IMR-90 (cell line): ENCODE measurements at regions not wholly inside any gene's neighbourhood (a gene's known extent, or its start where the extent isn't known, plus 50 kb on each side); places are given as distances from the start of the nearest gene placed in this dataset.

Source experiments
- ATAC-seq: fragments of 200-7000 bp; cut with Tn5 transposase; 2 replicates; pipeline ENCODE4 v1.9.1; 2020; ENCODE audit warnings: low read depth, mild to moderate bottlenecking, moderate library complexity
- BruUV-seq: library from RNA; stranded (reverse); fragments of 400-500 nt; replicated peaks from 2 replicates; lab custom pipeline; 2021; lab: Mats Ljungman, UMichigan
- CTCF ChIA-PET: fragments of 300-600 bp; formaldehyde crosslinking; extraction: SDS; loops from one replicate; lab custom pipeline; 2021; ENCODE audit warnings: antibody characterized with exemption; lab: Yijun Ruan, JAX
- POLR2A ChIA-PET: fragments of 300-600 bp; sonication (Branson Sonifier 250); formaldehyde crosslinking; loops from one replicate; lab custom pipeline; 2022; ENCODE audit warnings: antibody characterized with exemption; ENCODE audit not compliant: unreplicated experiment; lab: Charles Lee
- DNase-seq: peaks from one replicate; pipeline ENCODE4 v3.0.0; 2013
- H2AFZ ChIP-seq: replicated peaks from 2 replicates; pipeline ENCODE3; 2013; ENCODE audit warnings: low read length, mild to moderate bottlenecking; ENCODE audit not compliant: poor library complexity
- H2AK5ac ChIP-seq: 2 replicates; pipeline ENCODE4 v1.6.1; 2013; ENCODE audit warnings: low read depth, low read length, inconsistent platforms
- H2AK9ac ChIP-seq: replicated peaks from 2 replicates; pipeline ENCODE3; 2013; ENCODE audit warnings: mild to moderate bottlenecking, low read depth, low read length, moderate library complexity; ENCODE audit not compliant: poor library complexity
- H2BK120ac ChIP-seq: 2 replicates; pipeline ENCODE4 v1.6.1; 2013; ENCODE audit warnings: low read depth, low read length, inconsistent platforms
- H2BK15ac ChIP-seq: 3 replicates; pipeline ENCODE4 v1.6.1; 2013; ENCODE audit warnings: low read depth, low read length, inconsistent platforms
- H2BK20ac ChIP-seq: 2 replicates; pipeline ENCODE4 v1.6.1; 2013; ENCODE audit warnings: low read depth, mild to moderate bottlenecking, inconsistent platforms, low read length, moderate library complexity
- H2BK5ac ChIP-seq: 2 replicates; pipeline ENCODE4 v1.6.1; 2013; ENCODE audit warnings: mild to moderate bottlenecking, low read depth, low read length, inconsistent platforms; ENCODE audit not compliant: poor library complexity, severe bottlenecking
- H3K14ac ChIP-seq: replicated peaks from 2 replicates; pipeline ENCODE4 v1.6.1; 2013; ENCODE audit warnings: low read depth, low read length, inconsistent platforms
- H3K18ac ChIP-seq: 2 replicates; pipeline ENCODE4 v1.6.1; 2013; ENCODE audit warnings: low read depth, low read length, control low read depth
- H3K23ac ChIP-seq: 2 replicates; pipeline ENCODE4 v1.6.1; 2013; ENCODE audit warnings: low read depth, low read length, inconsistent platforms
- H3K27ac ChIP-seq: 2 replicates; pipeline ENCODE4 v1.5.1; 2013; ENCODE audit warnings: mild to moderate bottlenecking, control low read depth, low read length; ENCODE audit not compliant: insufficient read depth
- H3K27me3 ChIP-seq: 2 replicates; pipeline ENCODE4 v1.6.1; 2013; ENCODE audit warnings: low read length; ENCODE audit not compliant: control insufficient read depth, insufficient read depth
- H3K36me3 ChIP-seq: 2 replicates; pipeline ENCODE4 v1.6.1; 2013; ENCODE audit warnings: low read length, mixed read lengths; ENCODE audit not compliant: control insufficient read depth, insufficient read depth
- H3K4ac ChIP-seq: 2 replicates; pipeline ENCODE4 v1.6.1; 2013; ENCODE audit warnings: low read depth, low read length, inconsistent platforms
- H3K4me1 ChIP-seq: 2 replicates; pipeline ENCODE4 v1.6.1; 2013; ENCODE audit warnings: low read length, mixed read lengths; ENCODE audit not compliant: control insufficient read depth, insufficient read depth
- H3K4me2 ChIP-seq: 2 replicates; pipeline ENCODE4 v1.6.1; 2013; ENCODE audit warnings: low read depth, mild to moderate bottlenecking, control low read depth, low read length, moderate library complexity
- H3K4me3 ChIP-seq: 2 replicates; pipeline ENCODE4 v1.5.1; 2013; ENCODE audit warnings: low read depth, mild to moderate bottlenecking, control low read depth, low read length, moderate library complexity; ENCODE audit not compliant: insufficient read depth
- H3K56ac ChIP-seq: 2 replicates; pipeline ENCODE4 v1.6.1; 2013; ENCODE audit warnings: low read length, inconsistent platforms; ENCODE audit not compliant: insufficient read depth; ENCODE audit errors: extremely low read depth
- H3K79me1 ChIP-seq, 2 experiments: 2 replicates each; pipeline ENCODE4 v1.6.1; 2013; ENCODE audit warnings: low read length in 2 of 2, inconsistent platforms in 1 of 2, low read depth in 1 of 2
- H3K9ac ChIP-seq: 2 replicates; pipeline ENCODE4 v1.6.1; 2013; ENCODE audit warnings: low read depth, low read length, control low read depth
- H3K9me1 ChIP-seq: 2 replicates; pipeline ENCODE4 v1.6.1; 2013; ENCODE audit warnings: low read length, inconsistent platforms; ENCODE audit not compliant: insufficient read depth
- H3K9me3 ChIP-seq: 2 replicates; pipeline ENCODE4 v1.6.1; 2013; ENCODE audit warnings: low read length; ENCODE audit not compliant: control insufficient read depth, insufficient read depth
- H4K20me1 ChIP-seq: 2 replicates; pipeline ENCODE4 v1.6.1; 2013; ENCODE audit warnings: low read length, inconsistent platforms; ENCODE audit not compliant: insufficient read depth
- H4K5ac ChIP-seq: 2 replicates; pipeline ENCODE4 v1.6.1; 2013; ENCODE audit warnings: mild to moderate bottlenecking, low read depth, low read length, control low read depth
- H4K8ac ChIP-seq, 2 experiments: 2 replicates each; pipeline ENCODE4 v1.6.1; 2013; ENCODE audit warnings: low read depth in 2 of 2, low read length in 2 of 2, control low read depth in 1 of 2, inconsistent platforms in 1 of 2
- H4K91ac ChIP-seq: 2 replicates; pipeline ENCODE4 v1.6.1; 2013; ENCODE audit warnings: low read depth, low read length, inconsistent platforms; ENCODE audit not compliant: insufficient read depth
- CEBPB ChIP-seq: IDR thresholded peaks from 2 replicates; pipeline ENCODE4 v1.6.1; 2012; ENCODE audit warnings: low read depth, low read length, improper control_type of control experiment
- CHD1 ChIP-seq: IDR thresholded peaks from 2 replicates; pipeline ENCODE4 v1.6.1; 2012; ENCODE audit warnings: low read depth, low read length, improper control_type of control experiment
- MAFK ChIP-seq: IDR thresholded peaks from 2 replicates; pipeline ENCODE4 v1.6.1; 2012; ENCODE audit warnings: low read depth, low read length, improper control_type of control experiment
- MXI1 ChIP-seq: IDR thresholded peaks from 2 replicates; pipeline ENCODE4 v1.6.1; 2012; ENCODE audit warnings: low read depth, mild to moderate bottlenecking, low read length, moderate library complexity, borderline replicate concordance
- NFE2L2 ChIP-seq: fragments of 150-350 bp; IDR thresholded peaks from 2 replicates; pipeline ENCODE4 v1.6.1; 2016; ENCODE audit warnings: low read depth, mild to moderate bottlenecking, low read length
- RAD21 ChIP-seq: IDR thresholded peaks from 2 replicates; pipeline ENCODE4 v1.6.1; 2012; ENCODE audit warnings: low read length, improper control_type of control experiment
- RCOR1 ChIP-seq: IDR thresholded peaks from 2 replicates; pipeline ENCODE4 v1.6.1; 2012; ENCODE audit warnings: mild to moderate bottlenecking, low read length, improper control_type of control experiment; ENCODE audit not compliant: insufficient replicate concordance
- SMC3 ChIP-seq: fragments of 150-350 bp; IDR thresholded peaks from 2 replicates; pipeline ENCODE4 v1.6.1; 2016; ENCODE audit warnings: low read depth, mild to moderate bottlenecking, antibody characterized with exemption, low read length, moderate library complexity
- WGBS, 2 experiments: methylation state at CpG; one replicate each; pipeline versions ENCODE4 v1.1.5 to v1.1.7; 2013; ENCODE audit warnings: missing lambda C conversion rate in 2 of 2; ENCODE audit not compliant: insufficient read length in 1 of 2; ENCODE audit errors: extremely low coverage in 2 of 2; 5-methylcytosine and 5-hydroxymethylcytosine counted together
- dilution Hi-C: fragments of 300-500 bp; cut with HindIII; formaldehyde crosslinking; loops from one replicate; pipeline ENCODE4 v1.14.3; 2018; ENCODE audit warnings: low sequenced_read_pairs; ENCODE audit not compliant: unreplicated experiment
- in situ Hi-C: fragments of 300-500 bp; cut with MboI; formaldehyde crosslinking; loops from 3 replicates; pipeline ENCODE4 v1.14.3; 2019; ENCODE audit warnings: low sequenced_read_pairs, inconsistent platforms, mixed read lengths
- intact Hi-C: fragments of 100-400 bp; cut with micrococcal nuclease; formaldehyde crosslinking; loops from 2 replicates; pipeline ENCODE4 v1.10.0; 2022
- TF ChIP-seq, protein P1 (sequence below): conservative IDR thresholded peaks from 2 replicates; pipeline ENCODE4 v1.5.1; 2012; ENCODE audit warnings: mild to moderate bottlenecking, low read depth, low read length, improper control_type of control experiment
- TF ChIP-seq, protein P2 (sequence below): fragments of 150-350 bp; IDR thresholded peaks from 2 replicates; pipeline ENCODE4 v1.6.1; 2016; ENCODE audit warnings: low read depth, mild to moderate bottlenecking, low read length, moderate library complexity, borderline replicate concordance

DNA sequence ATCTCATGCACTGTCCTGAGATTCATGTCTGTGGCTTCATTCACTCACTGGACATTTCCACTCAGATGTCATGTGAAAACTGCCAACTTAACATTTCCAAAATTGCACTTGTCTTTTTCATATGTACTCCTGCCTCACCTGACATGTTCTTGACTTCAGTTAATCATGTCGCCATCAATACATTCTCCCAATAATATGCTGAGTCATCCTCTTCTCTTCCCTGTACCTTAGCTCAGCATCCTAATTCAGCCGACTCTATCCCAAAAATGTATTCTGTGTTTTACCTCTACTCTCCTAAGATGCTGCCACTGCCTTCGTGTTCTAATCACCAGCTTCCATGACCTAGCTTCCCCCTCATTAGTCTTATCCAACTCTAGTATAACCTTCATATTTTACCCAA is 93.9 kb upstream of the GNAI1 start:
- TF ChIP-seq MXI1 (no peak), CEBPB (no peak), NFE2L2 (peak; percentile 98), SMC3 (no peak), MAFK (peak; percentile 91), RCOR1 (no peak), CHD1 (no peak), RAD21 (no peak)
- TF ChIP-seq, protein P1, sequence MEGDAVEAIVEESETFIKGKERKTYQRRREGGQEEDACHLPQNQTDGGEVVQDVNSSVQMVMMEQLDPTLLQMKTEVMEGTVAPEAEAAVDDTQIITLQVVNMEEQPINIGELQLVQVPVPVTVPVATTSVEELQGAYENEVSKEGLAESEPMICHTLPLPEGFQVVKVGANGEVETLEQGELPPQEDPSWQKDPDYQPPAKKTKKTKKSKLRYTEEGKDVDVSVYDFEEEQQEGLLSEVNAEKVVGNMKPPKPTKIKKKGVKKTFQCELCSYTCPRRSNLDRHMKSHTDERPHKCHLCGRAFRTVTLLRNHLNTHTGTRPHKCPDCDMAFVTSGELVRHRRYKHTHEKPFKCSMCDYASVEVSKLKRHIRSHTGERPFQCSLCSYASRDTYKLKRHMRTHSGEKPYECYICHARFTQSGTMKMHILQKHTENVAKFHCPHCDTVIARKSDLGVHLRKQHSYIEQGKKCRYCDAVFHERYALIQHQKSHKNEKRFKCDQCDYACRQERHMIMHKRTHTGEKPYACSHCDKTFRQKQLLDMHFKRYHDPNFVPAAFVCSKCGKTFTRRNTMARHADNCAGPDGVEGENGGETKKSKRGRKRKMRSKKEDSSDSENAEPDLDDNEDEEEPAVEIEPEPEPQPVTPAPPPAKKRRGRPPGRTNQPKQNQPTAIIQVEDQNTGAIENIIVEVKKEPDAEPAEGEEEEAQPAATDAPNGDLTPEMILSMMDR = no peak
- TF ChIP-seq, protein P2, sequence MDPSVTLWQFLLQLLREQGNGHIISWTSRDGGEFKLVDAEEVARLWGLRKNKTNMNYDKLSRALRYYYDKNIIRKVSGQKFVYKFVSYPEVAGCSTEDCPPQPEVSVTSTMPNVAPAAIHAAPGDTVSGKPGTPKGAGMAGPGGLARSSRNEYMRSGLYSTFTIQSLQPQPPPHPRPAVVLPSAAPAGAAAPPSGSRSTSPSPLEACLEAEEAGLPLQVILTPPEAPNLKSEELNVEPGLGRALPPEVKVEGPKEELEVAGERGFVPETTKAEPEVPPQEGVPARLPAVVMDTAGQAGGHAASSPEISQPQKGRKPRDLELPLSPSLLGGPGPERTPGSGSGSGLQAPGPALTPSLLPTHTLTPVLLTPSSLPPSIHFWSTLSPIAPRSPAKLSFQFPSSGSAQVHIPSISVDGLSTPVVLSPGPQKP = no peak
- H3K23ac ChIP-seq = no peak overlapping the region
- no peak overlapping the region for H3K56ac ChIP-seq
- no peaks in the 10 kb centered on the region for H3K79me1 ChIP-seq
- no peak overlapping the region for H2AK9ac ChIP-seq
- H3K4me2 ChIP-seq = no peak overlapping the region
- dilution Hi-C loops (no loop called here), intact Hi-C loops (no loop called here), in situ Hi-C loops (loop anchor here (10.0 to 25.0 kb wide), 3 partner anchors 578 to 1536 kb away; partner anchors contain the start of gene MAGI2)
- ChIA-PET CTCF (no interaction called here), POLR2A (no interaction called here)
- peak overlapping the region; percentile 59; the same call in 1 of the 2 replicates for H2BK20ac ChIP-seq
- H4K20me1 ChIP-seq = no peaks in the 10 kb centered on the region
- no peak overlapping the region for H2AFZ ChIP-seq
- H3K27me3 ChIP-seq = no peaks in the 10 kb centered on the region
- no peak overlapping the region; the same call in 1 of the 2 replicates for H3K14ac ChIP-seq
- no peak overlapping the region for H3K4me3 ChIP-seq
- H4K5ac ChIP-seq = no peak overlapping the region
- no peak for ATAC-seq
- H2BK5ac ChIP-seq = no peak overlapping the region
- H3K27ac ChIP-seq = no peak overlapping the region
- DNase-seq = no peak
- H3K4me1 ChIP-seq = no peaks in the 10 kb centered on the region; the same call in 1 of the 2 replicates
- 33% methylated on average over 3 of the region's 3 CpGs; no CpG with 5 or more reads in 1 of the 2 experiments for WGBS, 2 experiments
- 0 out of 3 replicates have a peak overlapping the region, but pooled peaks have one; percentile 32 for H2BK15ac ChIP-seq
- no peak overlapping the region for H4K8ac ChIP-seq
- peak overlapping the region; percentile 16; the same call in 1 of the 2 replicates for H2BK120ac ChIP-seq
- H3K4ac ChIP-seq = no peak overlapping the region
- H3K9ac ChIP-seq = no peak overlapping the region
- H3K18ac ChIP-seq = no peak overlapping the region
- no peaks in the 10 kb centered on the region for H3K36me3 ChIP-seq
- H4K91ac ChIP-seq = no peak overlapping the region
- peaks cover 8% of the 10 kb centered on the region; the same call in 1 of the 2 replicates for H3K9me3 ChIP-seq
- no peaks in the 10 kb centered on the region for H3K9me1 ChIP-seq
- no peak overlapping the region; the same call in 1 of the 2 replicates for H2AK5ac ChIP-seq
- no TSS peak for BruUV-seq
